ENCODE measurements at regions not wholly inside any gene's neighbourhood (a gene's known extent, or its start where the extent isn't known, plus 50 kb on each side); places are given as distances from the start of the nearest gene placed in this dataset.

DNA sequence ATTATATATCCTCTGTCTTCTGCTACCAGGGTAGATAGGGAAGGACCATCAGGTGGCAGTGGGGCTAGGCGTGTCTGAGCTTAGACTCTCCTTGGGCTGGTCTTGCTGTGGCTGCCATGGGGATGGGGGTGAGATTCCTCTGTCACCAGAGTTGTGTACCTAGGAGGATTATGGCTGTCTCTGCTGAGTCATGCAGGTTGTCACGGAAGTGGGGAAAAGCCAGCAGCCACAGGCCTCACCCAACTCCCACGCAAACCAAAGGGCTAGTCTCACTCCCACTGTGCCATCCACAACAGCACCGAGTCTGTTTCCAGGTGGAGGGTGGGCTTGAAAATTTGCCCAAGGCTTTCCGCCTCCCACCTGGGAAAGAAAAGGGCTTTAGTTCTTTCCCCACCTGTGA is 476.1 kb downstream of the CYLC2 start (continued):
- TF ChIP-seq NR4A1 (CRISPR knock-in tag; IDR thresholded peaks at IDR 0.05) (no peak), NR4A1 (tag; IDR thresholded peaks at IDR 0.05) (no peak), ZNF79 (CRISPR knock-in tag; IDR thresholded peaks at IDR 0.05; ENCODE audit: low read depth) (no peak), LCOR (CRISPR knock-in tag; IDR thresholded peaks at IDR 0.05) (no peak), LARP7 (IDR thresholded peaks at IDR 0.05) (no peak), MCM2 (IDR thresholded peaks at IDR 0.05; ENCODE audit: low read depth) (no peak)

DNA sequence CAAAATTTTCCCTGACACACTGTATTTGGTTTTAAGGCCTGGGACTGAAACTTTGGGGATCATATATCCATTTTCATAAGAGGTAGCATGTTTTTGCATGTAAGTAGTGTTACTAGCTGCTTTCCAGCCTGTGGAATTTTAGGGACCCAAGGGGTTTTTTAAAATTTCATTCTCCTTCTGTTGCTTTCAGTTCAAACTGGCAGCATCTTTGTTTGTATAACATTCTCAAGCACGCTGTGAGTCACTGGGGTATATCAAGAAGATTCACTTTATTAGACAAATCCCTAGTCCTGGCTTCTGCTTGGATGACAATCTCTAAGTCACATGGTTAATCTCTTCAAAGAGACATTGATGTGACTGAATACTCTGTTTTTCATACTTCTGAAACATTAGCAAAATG is 479.0 kb downstream of the CYLC2 start:
- intact Hi-C loops (cut with micrococcal nuclease) (no loop called here), in situ Hi-C loops (cut with MboI) (no loop called here)
- Histone ChIP-seq H3K4me3 (no peak overlapping the region), H3K36me3 (ENCODE audit: control insufficient read depth, insufficient read depth, low read length) (no peaks in the 10 kb centered on the region), H3K9ac (ENCODE audit: insufficient read depth in 1 of 2, low read depth in 2 of 2, low read length in 2 of 2) (no peak overlapping the region), H4K20me1 (replicated peaks; ENCODE audit: control insufficient read depth, insufficient read depth, low read length) (no peaks in the 10 kb centered on the region), H3K4me1 (replicated peaks in 1 of 2; ENCODE audit: control insufficient read depth in 2 of 2, insufficient read depth in 2 of 2, low read length in 2 of 2) (no peaks in the 10 kb centered on the region), H3K9me3 (replicated peaks; ENCODE audit: control insufficient read depth, insufficient read depth, low read depth, low read length) (no peaks in the 10 kb centered on the region), H3K9me1 (ENCODE audit: control insufficient read depth, insufficient read depth, low read length) (no peaks in the 10 kb centered on the region), H3K79me2 (ENCODE audit: control insufficient read depth, insufficient read depth, low read length) (no peaks in the 10 kb centered on the region), H3K27ac (ENCODE audit: extremely low read depth, low read depth, low read length) (no peak overlapping the region), H2AFZ (ENCODE audit: low read depth, low read length) (no peak overlapping the region), H3K4me2 (ENCODE audit: insufficient read depth, low read length) (no peak overlapping the region), H3K27me3 (ENCODE audit: control insufficient read depth in 2 of 2, insufficient read depth in 2 of 2, low read length in 2 of 2) (no peaks in the 10 kb centered on the region)
- WGBS (ENCODE audit: insufficient coverage, low coverage, missing lambda C conversion rate) = 0% methylated on average over 1 of the region's 1 CpG
- DNase-seq (ENCODE audit: extremely low read depth in 1 of 4, low spot score in 3 of 4) (no peak), FAIRE-seq (no peak), ATAC-seq (no peak)
- ChIA-PET CTCF (ENCODE audit: low intra/inter-chr PET ratio) (no interaction called here), POLR2A (no interaction called here)
- TF ChIP-seq, protein P1, sequence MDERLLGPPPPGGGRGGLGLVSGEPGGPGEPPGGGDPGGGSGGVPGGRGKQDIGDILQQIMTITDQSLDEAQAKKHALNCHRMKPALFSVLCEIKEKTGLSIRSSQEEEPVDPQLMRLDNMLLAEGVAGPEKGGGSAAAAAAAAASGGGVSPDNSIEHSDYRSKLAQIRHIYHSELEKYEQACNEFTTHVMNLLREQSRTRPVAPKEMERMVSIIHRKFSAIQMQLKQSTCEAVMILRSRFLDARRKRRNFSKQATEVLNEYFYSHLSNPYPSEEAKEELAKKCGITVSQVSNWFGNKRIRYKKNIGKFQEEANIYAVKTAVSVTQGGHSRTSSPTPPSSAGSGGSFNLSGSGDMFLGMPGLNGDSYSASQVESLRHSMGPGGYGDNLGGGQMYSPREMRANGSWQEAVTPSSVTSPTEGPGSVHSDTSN (CRISPR knock-in tag; IDR thresholded peaks at IDR 0.05; ENCODE audit: low read depth) = no peak
- TF ChIP-seq, protein P1 (tag; conservative IDR thresholded peaks at IDR 0.05; ENCODE audit: low read depth) = no peak
- no peak for TF ChIP-seq CEBPB (tag; IDR thresholded peaks at IDR 0.05)
- TF ChIP-seq ZSCAN29 (IDR thresholded peaks at IDR 0.05) = no peak
- TF ChIP-seq PHF21A (IDR thresholded peaks at IDR 0.05; ENCODE audit: borderline replicate concordance, low read depth) = no peak
- no TSS peak for BruUV-seq (replicated peaks)
